GM18858 (cell line): ENCODE measurements at regions not wholly inside any gene's neighbourhood (a gene's known extent, or its start where the extent isn't known, plus 50 kb on each side); places are given as distances from the start of the nearest gene placed in this dataset.
A peak's percentile ranks its signal among the peaks of the same experiment; 100 is the strongest.
"Not testable (repeated sequence)": the region's sequence is repeated elsewhere in the genome, so short reads cannot be mapped to it uniquely, and the experiment has no call there.

Experiments used
- ATAC-seq: cut with Tn5 transposase; IDR thresholded peaks from one replicate; pipeline ENCODE4 v1.9.1; 2021; ENCODE audit not compliant: unreplicated experiment

- no peak for ATAC-seq
Observed at GRCh38 chr2:48180557-48180956, 133.9 kb upstream of the FOXN2 start.

GRCh38 chr2:48183276-48183675, 131.2 kb upstream of the FOXN2 start:
- ATAC-seq: no peak

- ATAC-seq: no peak
Observed at GRCh38 chr2:48183991-48184390, 130.5 kb upstream of the FOXN2 start.

GRCh38 chr2:48187503-48187902, 127.0 kb upstream of the FOXN2 start:
- ATAC-seq: no peak

- ATAC-seq: no peak
Observed at GRCh38 chr2:48189552-48190228, 124.8 kb upstream of the FOXN2 start.

- ATAC-seq: no peak
Observed at GRCh38 chr2:48190230-48190629, 124.3 kb upstream of the FOXN2 start.

GRCh38 chr2:48194641-48195040, 119.8 kb upstream of the FOXN2 start:
- no peak for ATAC-seq

- ATAC-seq: no peak
Observed at GRCh38 chr2:48195169-48195568, 119.3 kb upstream of the FOXN2 start.

GRCh38 chr2:48197618-48198017, 116.9 kb upstream of the FOXN2 start:
- ATAC-seq: no peak

GRCh38 chr2:48198371-48198770, 116.1 kb upstream of the FOXN2 start:
- no peak for ATAC-seq

GRCh38 chr2:48199070-48199469, 115.4 kb upstream of the FOXN2 start:
- ATAC-seq: no peak

GRCh38 chr2:48200620-48201293, 113.7 kb upstream of the FOXN2 start:
- peak; percentile 63 for ATAC-seq

- ATAC-seq: not testable (repeated sequence)
Observed at GRCh38 chr2:48201435-48201834, 113.0 kb upstream of the FOXN2 start.

GRCh38 chr2:48202863-48203642, 111.4 kb upstream of the FOXN2 start:
- no peak for ATAC-seq

- ATAC-seq: no peak
Observed at GRCh38 chr2:48203668-48204067, 110.8 kb upstream of the FOXN2 start.

GRCh38 chr2:48204750-48205136, 109.7 kb upstream of the FOXN2 start:
- no peak for ATAC-seq

- ATAC-seq: no peak
Observed at GRCh38 chr2:48205137-48205798, 109.2 kb upstream of the FOXN2 start.

GRCh38 chr2:48206056-48206656, 108.3 kb upstream of the FOXN2 start:
- ATAC-seq: not testable (repeated sequence)

GRCh38 chr2:48207201-48207641, 107.3 kb upstream of the FOXN2 start:
- no peak for ATAC-seq

GRCh38 chr2:48207851-48208250, 106.6 kb upstream of the FOXN2 start:
- no peak for ATAC-seq
